ENCODE measurements at regions not wholly inside any gene's neighbourhood (a gene's known extent, or its start where the extent isn't known, plus 50 kb on each side); places are given as distances from the start of the nearest gene placed in this dataset.

DNA sequence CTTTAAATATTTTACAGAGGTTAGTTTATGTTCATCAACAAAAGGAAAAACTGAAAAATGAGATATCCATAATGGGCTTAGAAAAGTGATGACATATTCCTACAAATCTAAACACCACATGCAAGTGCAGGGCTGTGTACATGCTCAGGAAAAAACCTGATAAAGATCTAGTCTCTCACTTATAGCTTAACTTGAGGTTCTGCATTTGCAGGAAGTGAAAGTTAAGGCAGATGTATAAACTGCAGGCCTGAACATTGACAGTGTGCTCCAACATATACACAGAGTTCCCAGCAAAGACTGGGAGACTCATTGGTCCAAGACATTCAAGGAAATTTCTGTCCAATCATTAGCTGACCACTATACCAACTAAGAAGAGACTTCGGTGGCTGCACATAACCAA is 63.8 kb upstream of the RET start:
- no peak for DNase-seq

DNA sequence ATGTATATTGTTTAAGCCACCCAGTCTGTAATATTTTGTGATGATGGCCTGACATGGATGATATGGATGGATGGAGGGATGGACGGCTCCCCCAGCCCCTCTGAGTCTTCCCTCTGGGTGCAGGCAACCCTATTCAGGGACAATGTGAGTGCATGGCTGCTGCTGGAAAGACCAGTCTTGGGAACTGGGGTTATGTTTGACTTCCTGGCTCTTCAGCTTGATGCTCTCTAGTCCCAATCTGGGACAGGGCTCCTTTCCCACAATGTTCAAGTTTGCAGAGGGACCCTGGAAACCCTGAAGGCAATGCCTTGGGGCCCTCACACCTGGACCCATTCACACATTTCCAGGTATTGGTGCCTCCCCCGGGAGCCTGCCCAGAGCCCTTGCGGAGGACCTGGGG is 52.3 kb upstream of the RET start:
- DNase-seq, result no peak

DNA sequence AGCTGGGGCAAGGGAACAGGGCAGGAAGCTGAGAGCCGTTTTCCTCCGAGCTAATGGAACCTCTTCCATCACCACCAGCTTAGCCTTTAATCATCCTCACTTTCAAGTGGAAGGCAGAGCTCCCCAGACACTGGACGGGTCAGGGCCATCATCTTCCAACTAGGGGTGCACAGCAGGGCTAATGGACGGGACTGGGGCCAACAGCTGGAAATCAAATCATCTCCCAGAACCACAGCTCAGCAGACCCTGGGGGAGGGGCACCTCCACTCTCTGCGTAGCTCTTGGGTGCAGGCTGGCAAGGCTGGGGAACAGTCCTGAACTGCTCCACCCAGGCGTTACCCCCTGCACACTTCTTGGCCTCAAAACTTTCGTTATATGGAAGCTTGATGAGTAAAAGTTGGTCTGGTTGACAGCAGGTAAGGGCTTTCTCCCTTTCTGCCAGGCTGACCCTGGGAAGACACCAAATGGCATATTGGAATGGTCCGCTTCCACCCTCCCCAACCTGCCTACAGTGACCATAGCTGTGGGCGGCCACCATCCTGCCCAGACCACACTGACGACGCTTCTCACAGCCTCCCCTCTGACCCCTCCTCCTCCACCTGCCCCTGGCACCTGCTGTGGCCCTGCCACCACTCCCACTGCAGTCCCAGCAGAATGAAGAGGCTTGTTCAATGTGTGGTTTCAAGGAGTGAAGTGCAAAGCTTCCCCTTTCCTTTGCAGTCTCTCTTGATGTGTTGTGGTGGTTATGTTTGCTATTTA is 51.7 kb upstream of the RET start:
- DNase-seq, result no peak

DNA sequence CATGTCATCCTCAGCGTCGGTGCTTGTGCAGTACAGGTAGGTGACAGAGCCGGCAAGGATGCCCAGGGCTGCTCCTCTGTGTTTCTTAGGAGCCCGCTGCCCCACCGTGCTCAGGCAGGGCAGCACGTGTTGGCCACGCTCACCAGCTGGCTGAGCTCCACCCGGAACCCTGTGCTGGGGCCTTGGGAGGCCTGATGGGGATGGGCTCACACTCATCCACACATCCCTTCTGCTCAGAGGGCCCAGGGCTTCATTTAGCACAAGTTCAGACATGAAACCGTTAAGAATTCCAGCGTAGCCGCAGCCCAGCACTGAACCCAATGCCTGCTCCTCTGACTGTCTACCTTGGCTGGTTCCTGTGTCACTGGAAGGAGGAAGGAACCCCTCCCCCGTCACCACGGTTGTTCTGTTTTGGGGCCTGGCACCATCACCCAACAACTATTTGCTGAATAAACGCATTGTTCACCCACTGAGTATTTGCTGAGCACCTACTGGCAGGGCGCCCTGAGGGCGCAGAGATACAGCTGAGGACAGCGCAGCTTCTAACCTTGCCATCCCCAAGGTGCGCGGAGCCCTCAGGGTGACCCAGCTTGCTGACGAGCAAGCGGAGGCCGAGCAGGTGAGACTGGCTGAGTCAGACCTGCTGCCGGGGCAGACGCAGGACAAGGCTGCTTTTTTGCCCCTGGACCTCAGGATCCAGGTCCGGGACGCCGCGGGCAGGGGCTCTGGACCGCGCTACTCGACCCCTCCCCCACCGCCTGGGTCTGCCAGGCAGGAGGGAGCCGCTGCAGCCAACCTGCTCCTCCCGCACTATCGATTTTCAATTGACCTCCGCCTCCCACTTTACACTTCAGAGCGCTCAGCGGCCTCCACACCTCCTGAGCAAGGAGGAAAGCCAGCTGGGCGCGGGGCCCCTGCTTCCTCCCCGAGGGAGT is 50.6 kb upstream of the RET start:
- no peak for DNase-seq

Data from fibroblast of skin of right biceps (primary cell).